Glomerular visceral epithelial cell (primary cell): ENCODE measurements at regions not wholly inside any gene's neighbourhood (a gene's known extent, or its start where the extent isn't known, plus 50 kb on each side); places are given as distances from the start of the nearest gene placed in this dataset.
"Not testable (repeated sequence)": the region's sequence is repeated elsewhere in the genome, so short reads cannot be mapped to it uniquely, and the experiment has no call there.

ENCODE experiments used
- DNase-seq: peaks from one replicate; pipeline ENCODE4 v3.0.0-alpha.2; 2016; ENCODE audit errors: extremely low spot score

- not testable (repeated sequence) for DNase-seq
These were observed 177.6 kb upstream of the MME start for GRCh38 chr3:154902495-154902894.

GRCh38 chr3:154901278-154901677 is 178.8 kb upstream of the MME start:
- DNase-seq, result no peak

- DNase-seq, result no peak
These were observed 179.3 kb upstream of the MME start for GRCh38 chr3:154900816-154901215.

GRCh38 chr3:154898916-154899315 is 181.2 kb upstream of the MME start:
- DNase-seq, result no peak

- DNase-seq, result no peak
These were observed 181.7 kb upstream of the MME start for GRCh38 chr3:154898443-154898842.

GRCh38 chr3:154893813-154894212 is 186.3 kb upstream of the MME start:
- DNase-seq, result no peak

GRCh38 chr3:154889227-154889634 is 190.9 kb upstream of the MME start:
- DNase-seq, result no peak

- DNase-seq, result no peak
These were observed 192.2 kb upstream of the MME start for GRCh38 chr3:154887869-154888268.

GRCh38 chr3:154886437-154886836 is 193.7 kb upstream of the MME start:
- DNase-seq, result peak; percentile 87

GRCh38 chr3:154885418-154885817 is 194.7 kb upstream of the MME start:
- no peak for DNase-seq

GRCh38 chr3:154884952-154885351 is 195.2 kb upstream of the MME start:
- DNase-seq, result no peak

- no peak for DNase-seq
These were observed 205.0 kb upstream of the MME start for GRCh38 chr3:154875142-154875541.

GRCh38 chr3:154872696-154873095 is 207.4 kb upstream of the MME start:
- no peak for DNase-seq

GRCh38 chr3:154872074-154872473 is 208.0 kb upstream of the MME start:
- no peak for DNase-seq

- DNase-seq, result no peak
These were observed 215.2 kb upstream of the MME start for GRCh38 chr3:154864947-154865346.

- DNase-seq, result peak; percentile 43
These were observed 217.9 kb upstream of the MME start for GRCh38 chr3:154862265-154862664.

GRCh38 chr3:154852998-154853397 is 227.1 kb upstream of the MME start:
- DNase-seq, result not testable (repeated sequence)

- no peak for DNase-seq
These were observed 227.6 kb upstream of the MME start for GRCh38 chr3:154852515-154852914.

GRCh38 chr3:154851644-154852043 is 228.5 kb upstream of the MME start:
- DNase-seq, result no peak

GRCh38 chr3:154850921-154851320 is 229.2 kb upstream of the MME start:
- DNase-seq, result no peak

GRCh38 chr3:154849408-154849807 is 230.7 kb upstream of the MME start:
- no peak for DNase-seq

GRCh38 chr3:154844863-154845262 is 235.3 kb upstream of the MME start:
- no peak for DNase-seq

- no peak for DNase-seq
These were observed 236.5 kb upstream of the MME start for GRCh38 chr3:154843647-154844046.

- no peak for DNase-seq
These were observed 237.6 kb upstream of the MME start for GRCh38 chr3:154842536-154842935.

GRCh38 chr3:154835639-154836038 is 244.5 kb upstream of the MME start:
- DNase-seq, result no peak
